ENCODE measurements at regions not wholly inside any gene's neighbourhood (a gene's known extent, or its start where the extent isn't known, plus 50 kb on each side); places are given as distances from the start of the nearest gene placed in this dataset.

- Histone ChIP-seq H3K4me3 (ENCODE audit: low read depth in 1 of 3, low read length in 3 of 3) (no peak overlapping the region), H3K9ac (ENCODE audit: low read depth in 1 of 2, low read length in 2 of 2) (no peak overlapping the region), H3K27me3 (ENCODE audit: control insufficient read depth in 4 of 4, insufficient read depth in 4 of 4, low read length in 3 of 4) (no peaks in the 10 kb centered on the region), H3K36me3 (ENCODE audit: control insufficient read depth in 4 of 4, insufficient read depth in 3 of 4, low read depth in 1 of 4, low read length in 3 of 4) (no peaks in the 10 kb centered on the region), H3K4me1 (ENCODE audit: control insufficient read depth in 4 of 4, insufficient read depth in 4 of 4, low read length in 3 of 4) (peaks cover 3 to 15% (median 12%) of the 10 kb centered on the region in 4 donors), H3K9me3 (ENCODE audit: control insufficient read depth in 4 of 4, low read length in 3 of 4) (no peaks in the 10 kb centered on the region), H3K27ac (ENCODE audit: low read depth in 1 of 2, low read length in 2 of 2) (no peak overlapping the region)
- WGBS, result 88% methylated on average over 8 of the region's 8 CpGs
- DNase-seq (ENCODE audit: low spot score), result no peak
- no peak for TF ChIP-seq NR2F2 (IDR thresholded peaks at IDR 0.05)
- no peak for TF ChIP-seq CTCF (IDR thresholded peaks at IDR 0.05; ENCODE audit: low read depth, low read length, missing input control)
- no peak for TF ChIP-seq JUND (IDR thresholded peaks at IDR 0.05)
- no peak for TF ChIP-seq YY1 (IDR thresholded peaks at IDR 0.05)
- TF ChIP-seq HNF4A (conservative IDR thresholded peaks at IDR 0.05), result no peak
- no peak for TF ChIP-seq HNF4G (IDR thresholded peaks at IDR 0.05)
- no peak for TF ChIP-seq GABPA (IDR thresholded peaks at IDR 0.05 in 1 of 2, conservative IDR thresholded peaks at IDR 0.05 in 1 of 2)
- no peak for TF ChIP-seq REST (IDR thresholded peaks at IDR 0.05)
- no peak for TF ChIP-seq ZBTB33 (IDR thresholded peaks at IDR 0.05)
- no peak for TF ChIP-seq RAD21 (IDR thresholded peaks at IDR 0.05)
These were observed 202.1 kb downstream of the ADAMTS15 start for GRCh38 chr11:130650456-130651030.

GRCh38 chr11:130651066-130651855, 202.8 kb downstream of the ADAMTS15 start:
- H3K4me1 ChIP-seq (ENCODE audit: control insufficient read depth in 4 of 4, insufficient read depth in 4 of 4, low read length in 3 of 4), result peaks cover 3 to 15% (median 12%) of the 10 kb centered on the region in 4 donors
- H3K4me3 ChIP-seq (ENCODE audit: low read depth in 1 of 3, low read length in 3 of 3), result no peak overlapping the region
- H3K27ac ChIP-seq (ENCODE audit: low read depth in 1 of 2, low read length in 2 of 2), result no peak overlapping the region
- no peaks in the 10 kb centered on the region for H3K9me3 ChIP-seq (ENCODE audit: control insufficient read depth in 4 of 4, low read length in 3 of 4)
- 87% methylated on average over 9 of the region's 9 CpGs for WGBS
- no peaks in the 10 kb centered on the region for H3K27me3 ChIP-seq (ENCODE audit: control insufficient read depth in 4 of 4, insufficient read depth in 4 of 4, low read length in 3 of 4)
- no peak overlapping the region for H3K9ac ChIP-seq (ENCODE audit: low read depth in 1 of 2, low read length in 2 of 2)
- no peak for DNase-seq (ENCODE audit: low spot score)
- no peaks in the 10 kb centered on the region for H3K36me3 ChIP-seq (ENCODE audit: control insufficient read depth in 4 of 4, insufficient read depth in 3 of 4, low read depth in 1 of 4, low read length in 3 of 4)
- TF ChIP-seq NR2F2 (IDR thresholded peaks at IDR 0.05) (no peak), SP1 (IDR thresholded peaks at IDR 0.05) (no peak), CTCF (IDR thresholded peaks at IDR 0.05; ENCODE audit: low read depth, low read length, missing input control) (no peak), ATF3 (IDR thresholded peaks at IDR 0.05) (no peak), JUND (IDR thresholded peaks at IDR 0.05) (no peak)
